Thyroid gland (tissue), 4 donors: ENCODE measurements at regions not wholly inside any gene's neighbourhood (a gene's known extent, or its start where the extent isn't known, plus 50 kb on each side); places are given as distances from the start of the nearest gene placed in this dataset.

Source experiments
- POLR2A ChIP-seq, 2 donors: fragments of 450-650 bp; IDR thresholded peaks; one replicate each; pipeline ENCODE4 v1.6.1; 2017; ENCODE audit warnings: antibody characterized with exemption in 2 of 2, mild to moderate bottlenecking in 2 of 2, moderate library complexity in 1 of 2
- TF ChIP-seq, protein P1 (sequence below), 6 experiments: fragments of 200-600 bp in 3 of 6; fragments of 450-650 bp in 3 of 6; sonication (generic) in 3 of 6; IDR thresholded peaks; one replicate each; pipeline ENCODE4 v1.5.1; 2016 to 2019; ENCODE audit warnings: antibody characterized with exemption in 6 of 6, mild to moderate bottlenecking in 2 of 6, inconsistent platforms in 1 of 6, moderate library complexity in 1 of 6

DNA sequence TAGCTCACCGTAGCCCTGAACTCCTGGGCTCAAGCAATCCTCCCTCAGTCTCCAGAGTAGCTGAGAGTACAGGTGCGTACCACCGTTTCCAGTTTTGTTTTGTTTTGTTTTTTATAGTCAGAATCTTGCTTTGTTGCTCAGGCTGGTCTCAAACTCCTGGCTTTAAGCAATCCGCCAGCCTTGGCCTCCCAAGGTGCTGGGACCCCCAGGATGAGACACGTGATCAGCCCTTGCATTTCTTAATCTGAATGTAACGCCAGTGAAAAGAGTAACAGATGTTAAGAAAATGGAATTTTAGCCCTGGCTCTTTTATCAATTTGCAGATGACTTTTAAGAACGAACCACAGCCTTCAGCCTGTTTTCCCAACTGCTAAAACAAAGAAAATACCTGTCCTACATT, 451.3 kb downstream of the SHQ1 start:
- TF ChIP-seq, protein P1, sequence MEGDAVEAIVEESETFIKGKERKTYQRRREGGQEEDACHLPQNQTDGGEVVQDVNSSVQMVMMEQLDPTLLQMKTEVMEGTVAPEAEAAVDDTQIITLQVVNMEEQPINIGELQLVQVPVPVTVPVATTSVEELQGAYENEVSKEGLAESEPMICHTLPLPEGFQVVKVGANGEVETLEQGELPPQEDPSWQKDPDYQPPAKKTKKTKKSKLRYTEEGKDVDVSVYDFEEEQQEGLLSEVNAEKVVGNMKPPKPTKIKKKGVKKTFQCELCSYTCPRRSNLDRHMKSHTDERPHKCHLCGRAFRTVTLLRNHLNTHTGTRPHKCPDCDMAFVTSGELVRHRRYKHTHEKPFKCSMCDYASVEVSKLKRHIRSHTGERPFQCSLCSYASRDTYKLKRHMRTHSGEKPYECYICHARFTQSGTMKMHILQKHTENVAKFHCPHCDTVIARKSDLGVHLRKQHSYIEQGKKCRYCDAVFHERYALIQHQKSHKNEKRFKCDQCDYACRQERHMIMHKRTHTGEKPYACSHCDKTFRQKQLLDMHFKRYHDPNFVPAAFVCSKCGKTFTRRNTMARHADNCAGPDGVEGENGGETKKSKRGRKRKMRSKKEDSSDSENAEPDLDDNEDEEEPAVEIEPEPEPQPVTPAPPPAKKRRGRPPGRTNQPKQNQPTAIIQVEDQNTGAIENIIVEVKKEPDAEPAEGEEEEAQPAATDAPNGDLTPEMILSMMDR (IDR thresholded peaks at IDR 0.05): no peak
- TF ChIP-seq POLR2A (IDR thresholded peaks at IDR 0.05): no peak
